T-helper 2 cell (primary cell): ENCODE measurements at regions not wholly inside any gene's neighbourhood (a gene's known extent, or its start where the extent isn't known, plus 50 kb on each side); places are given as distances from the start of the nearest gene placed in this dataset.
A peak's percentile ranks its signal among the peaks of the same experiment; 100 is the strongest.

Experiments used
- DNase-seq, 5 experiments: peaks; one replicate each; pipeline versions ENCODE4 v3.0.0 to v3.0.0-alpha.2; 2012 to 2022

DNA sequence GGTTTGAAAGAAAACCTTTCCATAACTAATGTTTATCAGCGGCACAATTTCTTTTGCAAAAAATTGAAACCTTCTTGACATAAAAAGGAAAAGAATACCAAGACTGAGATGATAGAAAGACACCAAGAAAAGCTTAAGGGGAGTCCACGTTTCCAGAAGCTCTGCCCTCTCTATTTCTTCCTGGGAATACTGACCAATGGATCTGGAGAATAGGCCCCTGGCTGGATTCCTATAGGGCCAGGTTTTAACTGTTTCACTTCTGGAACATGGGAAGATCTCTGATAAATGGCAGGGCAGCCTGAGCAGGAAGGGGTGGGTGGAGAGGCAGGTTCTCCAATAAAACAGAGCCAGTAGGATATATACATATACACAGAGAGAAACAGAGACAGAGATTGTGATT, 413.4 kb upstream of the JARID2 start:
- DNase-seq = no peak

DNA sequence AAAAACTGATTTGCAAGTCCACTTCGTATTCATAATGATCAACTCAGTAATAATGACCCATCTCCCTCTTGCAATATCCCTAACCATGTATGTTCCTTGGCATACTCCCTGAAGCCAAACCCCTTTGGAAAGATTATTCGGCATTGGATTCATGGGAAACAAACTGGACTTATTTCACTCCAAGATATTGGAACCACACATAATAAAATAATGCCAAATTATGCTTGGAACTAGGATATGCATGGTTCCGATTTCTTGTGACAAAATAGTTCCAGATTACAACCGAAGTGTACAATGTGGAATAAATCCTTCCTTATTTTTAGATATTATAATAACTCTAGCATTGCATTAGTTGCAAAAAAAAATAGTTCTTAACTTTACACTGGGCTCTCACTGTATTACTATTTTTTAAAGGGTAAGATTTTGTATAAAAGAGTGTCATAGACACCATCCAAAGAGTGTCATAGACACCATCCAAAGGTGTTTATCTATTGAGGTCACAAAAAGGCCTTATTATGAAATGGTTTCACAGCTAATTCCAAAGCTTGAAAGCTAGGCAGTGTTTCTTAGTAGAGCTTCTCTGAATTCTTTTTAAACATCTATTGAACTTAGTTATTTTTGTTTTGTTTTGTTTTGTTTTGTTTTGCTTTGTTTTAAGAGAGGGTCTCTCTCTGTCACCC, 410.9 kb upstream of the JARID2 start:
- DNase-seq = no peak

DNA sequence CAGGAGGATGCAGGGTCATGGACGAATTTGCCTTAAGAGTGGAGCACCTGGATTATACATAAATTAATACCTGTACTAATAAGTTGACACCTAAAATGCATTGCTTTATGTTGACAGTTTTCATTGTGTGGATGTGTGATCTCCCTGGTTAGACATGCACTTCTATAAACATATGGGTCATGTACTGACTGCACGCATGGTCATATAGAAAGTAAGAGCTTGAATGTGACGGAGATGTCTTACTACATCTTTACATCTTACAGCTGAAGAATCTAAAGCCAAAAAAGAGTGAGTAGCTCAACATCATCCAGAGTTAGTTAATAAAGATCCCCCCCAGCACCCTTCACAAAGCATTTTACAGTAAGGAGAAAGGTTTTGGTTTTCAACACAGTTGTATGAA, 408.4 kb upstream of the JARID2 start:
- peak in 1 of 5 experiments; percentile 51 for DNase-seq

DNA sequence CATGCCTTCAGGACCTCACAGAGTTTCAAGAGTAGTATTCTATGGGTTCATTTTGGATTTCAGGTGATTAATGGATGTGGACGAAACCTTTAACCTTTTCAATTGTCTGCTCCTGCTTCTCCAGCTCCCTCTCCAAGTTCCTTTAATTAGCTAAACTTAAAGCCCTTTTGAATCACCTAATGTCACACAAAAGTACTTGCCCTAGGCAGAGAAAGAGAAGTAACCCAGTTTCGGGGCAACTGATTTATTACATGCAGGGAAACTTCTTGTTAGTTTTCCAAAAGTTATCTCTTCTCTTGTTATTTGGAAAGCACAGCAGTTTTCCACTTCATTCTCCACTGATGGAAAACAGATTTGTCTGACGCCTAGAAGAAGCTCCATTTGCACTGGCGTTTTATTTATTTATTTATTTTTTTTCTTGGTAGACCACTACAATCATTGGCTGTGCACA, 407.7 kb upstream of the JARID2 start:
- DNase-seq = no peak

DNA sequence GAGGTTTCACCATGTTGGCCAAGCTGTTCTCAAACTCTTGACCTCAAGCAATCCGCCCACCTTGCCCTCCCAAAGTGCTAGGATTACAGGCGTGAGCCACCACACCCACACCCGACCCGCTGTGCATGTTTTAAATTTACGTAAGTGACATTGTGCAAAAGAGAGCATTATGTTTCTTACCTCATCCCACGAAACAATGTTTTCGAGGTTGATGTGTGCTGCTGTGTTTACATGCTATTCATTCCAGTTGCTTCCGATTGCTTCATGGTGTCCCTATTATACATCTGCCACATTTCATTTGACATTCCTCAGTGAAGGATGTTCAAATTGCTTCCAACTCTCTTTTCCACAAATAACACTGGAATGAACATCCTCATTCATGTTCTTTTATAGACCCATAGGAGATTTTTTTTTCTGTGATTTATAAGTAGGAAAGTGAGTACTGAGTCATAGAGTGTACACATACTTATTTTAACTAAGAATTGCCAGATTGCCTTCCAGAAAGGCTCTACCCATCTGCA, 403.9 kb upstream of the JARID2 start:
- DNase-seq = no peak

DNA sequence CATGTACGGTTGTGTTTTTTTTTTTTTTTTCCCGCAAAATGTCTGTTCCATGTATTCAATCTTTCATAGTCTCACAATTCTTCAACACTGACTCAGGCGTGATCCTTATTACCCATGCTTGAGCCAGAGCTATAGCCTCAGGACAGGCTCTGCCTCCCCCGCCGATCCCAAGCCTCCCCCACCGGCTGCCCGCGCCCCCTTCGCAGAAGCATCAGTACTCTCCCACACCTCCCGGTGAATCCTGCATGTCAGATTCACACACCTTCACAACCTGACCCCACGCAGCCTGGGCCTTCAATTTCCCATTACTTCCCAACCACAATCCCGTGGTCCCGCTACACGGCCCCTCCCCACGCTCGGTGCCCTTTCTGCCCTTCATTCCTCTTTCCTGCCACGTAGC, 401.5 kb upstream of the JARID2 start:
- no peak for DNase-seq

DNA sequence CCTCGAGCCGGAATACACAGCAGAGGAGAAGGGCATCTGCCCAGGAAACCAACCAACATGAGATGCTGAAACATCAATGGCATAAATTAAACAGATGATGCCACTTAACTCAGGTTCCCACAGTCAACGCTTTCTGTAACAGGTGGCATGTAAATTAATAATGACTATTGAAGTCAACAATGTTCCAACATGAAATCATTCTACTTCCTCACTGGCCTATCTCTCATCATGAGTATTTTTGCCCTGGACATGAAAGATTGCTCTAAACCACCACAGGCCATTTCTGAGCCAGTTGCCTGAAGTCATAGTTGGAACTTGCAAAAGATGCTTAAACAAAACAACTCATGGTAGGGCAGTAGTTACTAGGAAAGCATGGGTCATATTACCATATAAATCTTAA, 397.9 kb upstream of the JARID2 start:
- no peak for DNase-seq

DNA sequence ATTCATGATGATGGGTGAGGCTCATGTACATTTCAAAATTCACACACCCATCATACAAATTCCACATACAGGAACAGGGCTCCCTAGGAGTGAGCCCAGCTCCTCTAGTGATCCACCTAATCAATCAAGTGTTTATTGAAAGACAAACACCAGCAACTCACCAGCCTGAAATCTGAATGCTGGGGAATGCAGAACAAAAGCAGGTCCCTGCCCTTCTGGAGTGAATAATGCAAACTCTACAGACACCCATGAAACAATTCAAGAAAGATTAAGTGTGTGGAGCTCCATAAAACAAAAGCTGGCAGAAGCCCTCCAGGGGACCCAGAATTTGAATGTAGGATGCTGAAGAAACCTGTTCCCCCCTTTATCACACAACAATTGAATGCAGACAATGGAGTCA, 396.7 kb upstream of the JARID2 start:
- DNase-seq = no peak

DNA sequence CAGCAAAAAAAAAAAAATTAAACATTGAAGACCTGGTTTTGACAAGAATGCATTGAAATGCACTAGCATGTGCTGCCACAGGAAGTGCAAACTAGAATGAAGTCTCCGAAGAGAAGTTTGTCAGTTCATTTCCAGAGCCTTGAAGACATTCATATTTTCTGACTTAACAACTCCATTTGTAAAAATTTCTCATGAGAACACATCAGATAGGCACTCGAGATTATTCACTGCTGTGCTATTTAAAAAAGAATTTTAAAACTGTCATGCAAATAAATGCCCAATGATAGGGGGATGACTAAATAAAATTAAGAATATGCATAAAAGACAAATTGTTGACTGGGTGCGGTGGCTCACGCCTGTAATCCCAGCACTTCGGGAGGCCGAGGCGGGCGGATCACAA, 394.6 kb upstream of the JARID2 start:
- DNase-seq = no peak

DNA sequence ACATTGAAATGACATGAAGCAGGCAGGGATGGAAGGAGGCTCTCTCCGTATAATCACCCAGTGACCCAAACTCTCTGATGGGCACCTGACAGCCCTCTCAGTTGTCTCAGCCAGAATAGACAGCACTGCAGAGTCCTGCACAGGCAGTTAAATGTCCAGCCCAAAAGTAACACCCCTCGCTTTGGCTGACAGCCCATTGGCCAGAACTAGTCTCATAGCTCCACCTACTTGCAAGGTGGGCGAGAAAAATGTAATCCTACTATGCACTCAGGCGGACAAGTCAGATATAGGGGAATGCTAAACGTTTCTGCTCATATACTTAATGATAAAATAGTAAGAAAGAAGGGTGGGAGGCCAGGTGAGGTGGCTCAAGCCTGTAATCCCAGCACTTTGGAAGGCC, 393.5 kb upstream of the JARID2 start:
- no peak for DNase-seq

DNA sequence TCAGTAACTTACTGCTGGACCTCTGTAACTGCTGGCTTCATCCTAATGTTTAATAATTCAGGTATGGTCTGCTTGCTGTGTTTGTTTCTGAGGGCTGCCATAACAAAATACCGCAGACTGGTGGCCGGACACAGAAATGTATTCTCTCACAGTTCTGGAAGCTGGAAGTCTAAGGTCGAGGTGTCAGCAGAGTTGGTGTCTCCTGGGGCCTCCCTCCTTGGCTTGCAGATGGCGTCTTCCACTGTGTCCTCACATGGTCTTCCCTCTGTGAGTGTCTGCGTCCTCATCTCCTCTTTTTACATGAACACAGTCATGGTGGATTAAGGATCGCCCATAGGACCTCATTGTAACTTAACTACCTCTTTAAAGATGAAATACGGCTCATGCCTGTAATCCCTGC, 389.7 kb upstream of the JARID2 start:
- DNase-seq = no peak

DNA sequence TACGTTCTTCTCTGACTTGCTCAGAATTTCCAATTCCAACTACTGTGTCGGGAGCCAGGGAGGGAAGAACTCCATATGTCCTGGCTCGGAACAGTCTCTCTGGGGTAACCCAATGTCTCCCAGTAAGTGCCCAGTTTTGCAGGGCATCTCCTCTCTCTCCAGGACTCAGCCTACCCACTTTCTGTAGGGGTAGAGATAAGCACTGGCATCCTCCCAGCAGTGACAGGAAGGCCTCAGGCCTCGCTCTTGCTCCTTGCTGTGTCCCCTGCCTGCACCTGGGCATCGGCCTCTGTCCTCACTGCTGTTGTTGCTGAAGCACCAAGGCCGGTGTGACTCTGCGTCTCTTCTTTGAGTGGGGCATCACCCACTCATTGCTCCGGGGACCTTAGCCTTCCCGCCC, 388.9 kb upstream of the JARID2 start:
- no peak for DNase-seq

DNA sequence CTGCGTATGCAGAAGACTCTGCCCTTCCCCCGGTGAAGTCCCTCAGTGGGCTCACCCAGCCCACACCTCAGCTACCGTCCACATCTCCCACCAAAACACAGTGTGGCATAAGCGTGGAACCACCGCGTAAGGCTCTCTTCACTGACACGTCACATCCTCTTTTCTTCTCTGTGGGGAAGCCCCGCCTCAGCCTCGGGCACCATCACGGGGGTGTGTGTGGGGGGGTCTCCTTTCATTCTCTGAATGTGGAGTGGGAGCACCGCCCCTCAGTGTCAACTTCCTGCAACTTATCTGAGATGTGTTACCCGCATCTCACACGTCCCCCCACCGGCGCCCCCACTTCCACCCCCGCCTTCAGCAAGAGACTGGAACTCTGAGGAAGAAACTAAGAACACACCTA, 388.4 kb upstream of the JARID2 start:
- DNase-seq = peak in 4 of 5 experiments; percentile 31 to 93 (median 55)

DNA sequence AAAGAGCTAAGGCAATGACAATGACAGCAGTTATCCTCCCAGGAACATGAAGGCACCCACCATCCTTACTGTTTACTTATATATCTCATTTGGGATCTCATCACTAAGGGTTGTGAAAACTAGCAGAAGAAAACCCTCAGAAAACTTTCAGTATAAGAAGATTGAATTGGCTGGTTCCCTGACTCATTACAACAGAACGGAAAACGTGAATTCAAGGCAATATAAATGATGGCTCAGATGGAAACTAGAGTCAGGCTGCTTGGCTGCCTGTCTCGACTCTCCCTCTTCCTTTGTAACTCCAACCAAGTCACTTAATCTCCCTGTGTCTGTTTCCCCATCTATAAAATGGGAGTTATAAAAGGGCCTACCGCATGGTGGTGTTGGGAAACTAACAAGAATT, 387.1 kb upstream of the JARID2 start:
- peak in 1 of 5 experiments; percentile 61 for DNase-seq

DNA sequence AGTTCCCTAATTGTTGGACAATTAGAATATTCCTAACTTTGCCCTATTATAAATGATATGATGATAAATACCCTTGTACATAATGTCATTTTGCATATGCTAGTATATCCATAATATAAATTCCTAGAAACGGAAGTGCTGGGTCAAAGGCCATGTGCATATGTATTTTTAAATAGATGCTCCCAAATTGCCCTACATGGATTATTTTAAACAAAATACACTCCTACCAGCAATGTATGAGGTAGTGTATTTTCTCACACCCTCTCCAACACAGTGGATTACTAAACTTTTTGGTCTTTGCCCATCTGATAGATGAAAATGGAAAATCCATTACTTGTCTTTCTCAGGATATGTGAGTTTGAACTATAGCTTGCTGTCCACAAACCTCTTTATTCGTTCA, 385.1 kb upstream of the JARID2 start:
- no peak for DNase-seq

DNA sequence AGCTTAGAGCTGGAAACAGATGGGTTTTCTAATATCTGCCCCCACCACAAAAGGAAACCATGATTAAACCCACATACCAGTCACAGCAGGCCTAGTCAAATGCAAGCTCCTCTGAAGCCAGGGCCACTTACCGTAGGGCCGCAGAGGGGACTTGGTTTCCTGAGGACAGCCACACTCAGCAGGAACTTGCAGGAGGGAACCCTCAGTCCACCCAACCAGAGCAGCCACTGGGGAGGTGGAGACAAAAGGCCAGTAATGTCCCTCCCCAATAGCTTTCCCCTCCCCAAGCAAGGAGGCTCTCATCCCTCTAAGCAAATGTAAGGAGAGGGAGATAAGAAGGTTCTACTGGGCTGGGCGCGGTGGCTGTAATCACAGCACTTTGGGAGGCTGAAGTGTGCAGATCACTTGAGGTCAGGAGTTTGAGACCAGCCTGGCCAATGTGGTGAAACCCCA, 384.4 kb upstream of the JARID2 start:
- DNase-seq = peak in 1 of 5 experiments; percentile 43

DNA sequence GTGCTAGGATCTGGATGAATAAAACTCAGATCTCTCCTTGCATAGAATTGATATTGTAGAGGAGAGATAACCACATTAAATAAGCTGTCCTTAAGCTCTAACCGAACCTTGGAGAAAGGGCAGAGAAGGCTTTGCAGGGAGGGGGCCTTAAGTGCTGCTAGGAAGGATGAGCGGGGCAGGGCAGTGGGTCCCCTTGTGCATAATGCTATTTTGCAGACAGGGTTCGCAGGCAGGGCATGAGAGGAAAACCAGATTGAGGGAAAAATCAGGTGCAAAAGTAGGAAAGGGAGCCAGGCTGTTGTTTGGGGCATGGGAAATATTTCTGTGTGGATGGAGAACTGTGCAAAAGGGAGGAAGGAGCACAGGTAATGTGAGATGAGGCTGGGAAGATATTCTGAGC, 383.0 kb upstream of the JARID2 start:
- DNase-seq = no peak

DNA sequence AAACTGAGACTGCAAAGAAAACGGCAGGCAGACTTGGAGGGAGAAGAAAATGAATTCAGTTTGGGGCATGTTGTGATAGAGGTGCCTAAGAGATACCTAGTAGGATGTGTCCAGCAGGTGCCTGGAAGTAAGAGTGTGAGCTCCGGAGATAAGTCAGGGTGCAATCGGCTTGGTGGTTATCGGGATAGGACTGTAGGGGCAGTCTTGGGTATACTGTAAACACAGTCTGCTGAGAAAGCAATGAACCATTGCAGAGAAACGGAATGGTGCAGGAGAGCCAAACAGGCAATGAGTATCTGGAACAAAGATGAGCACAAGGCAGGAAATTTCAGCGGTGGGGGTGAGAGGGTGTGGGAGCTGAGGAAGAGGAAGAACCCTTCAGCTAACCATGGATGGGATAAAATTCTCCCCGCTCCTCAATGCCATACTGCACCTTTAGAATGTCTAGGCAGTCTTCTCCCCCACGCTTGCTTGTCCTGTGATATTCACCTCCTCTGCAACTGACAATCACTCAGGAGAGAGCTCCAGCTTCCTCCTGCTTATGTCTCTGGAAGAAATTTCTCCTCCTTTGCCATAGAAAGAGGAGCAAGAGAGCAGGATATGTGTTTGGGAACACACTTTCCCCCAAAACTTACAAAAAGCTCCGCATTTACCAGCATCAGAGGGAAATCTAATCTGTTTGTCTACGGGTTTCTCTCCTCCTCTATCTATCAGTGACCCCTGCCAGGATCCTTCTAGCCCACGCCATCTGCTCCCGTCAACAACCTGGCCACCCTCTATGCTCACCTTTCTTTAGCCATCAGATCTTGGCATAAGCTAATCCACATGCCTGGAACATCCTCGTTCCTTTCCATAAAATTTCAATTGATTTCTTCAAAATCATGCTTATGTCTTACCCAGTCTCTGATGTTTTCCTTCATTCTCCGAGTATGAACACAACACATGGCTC, 381.7 kb upstream of the JARID2 start:
- DNase-seq = no peak

DNA sequence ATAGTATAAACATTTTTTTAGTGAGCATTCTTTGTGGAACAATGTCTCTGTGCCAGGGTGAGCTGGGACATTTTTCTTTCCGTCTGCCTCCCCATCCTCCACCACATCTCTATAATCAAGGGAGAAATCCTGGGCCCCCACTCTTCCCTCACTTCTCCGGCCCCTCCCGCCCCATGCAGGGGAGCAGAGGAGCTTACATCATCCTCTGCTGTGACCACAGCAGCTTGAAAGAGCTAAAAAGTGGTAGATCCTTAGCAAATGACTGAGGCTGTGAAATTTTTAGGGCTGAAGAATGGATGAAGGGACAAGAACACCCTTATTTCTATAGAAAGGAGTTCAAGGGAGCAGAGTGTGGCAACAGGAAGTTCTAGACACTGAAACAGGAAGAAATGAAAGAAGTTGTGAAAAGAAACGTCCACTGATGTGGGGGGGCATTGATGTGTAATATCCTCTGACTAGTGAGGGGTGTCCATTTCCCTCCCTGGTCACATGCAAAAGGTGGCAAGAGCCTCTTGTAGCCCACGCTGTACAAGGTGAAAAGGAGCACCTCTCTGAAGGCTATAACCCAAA, 380.3 kb upstream of the JARID2 start:
- peak in 2 of 5 experiments; percentile 21 to 38 for DNase-seq

DNA sequence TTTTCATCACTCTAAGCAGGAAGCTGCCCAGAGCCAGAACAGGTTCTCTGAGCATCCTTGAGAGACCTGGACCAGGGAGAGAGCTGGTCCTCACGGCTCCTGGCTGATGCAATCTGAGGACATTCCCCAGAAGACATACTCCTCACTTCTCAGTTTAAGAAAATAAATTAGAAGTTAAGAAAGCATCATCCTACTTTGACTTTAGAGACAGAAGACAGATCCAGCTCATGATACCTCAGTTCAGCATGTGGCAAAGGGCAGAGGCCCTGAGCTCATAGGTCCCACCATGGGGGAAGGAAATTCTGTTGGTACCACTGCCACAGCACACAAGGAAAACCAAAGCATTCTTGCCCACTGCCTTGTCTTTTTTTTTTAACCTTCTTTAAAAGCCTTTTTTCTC, 378.1 kb upstream of the JARID2 start:
- DNase-seq = no peak

DNA sequence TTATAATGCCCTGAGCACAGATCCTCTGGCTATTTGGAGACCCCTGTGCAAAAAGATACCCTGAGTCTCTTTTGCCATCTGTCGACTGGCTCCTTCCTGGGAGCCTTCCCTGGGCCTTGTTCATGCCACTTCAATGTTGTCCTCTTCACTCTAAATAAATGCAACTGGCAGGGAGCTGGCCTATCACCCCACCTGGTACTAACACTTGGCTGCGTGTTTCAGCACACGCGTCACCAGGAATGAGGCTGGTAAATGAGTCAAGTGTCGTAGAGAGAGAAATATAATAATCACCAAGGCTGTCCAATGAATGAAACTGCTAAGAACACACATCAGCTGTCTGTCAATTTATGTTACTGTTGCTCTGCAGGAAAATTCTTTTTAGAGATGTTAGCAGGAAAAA, 374.6 kb upstream of the JARID2 start:
- DNase-seq = no peak

DNA sequence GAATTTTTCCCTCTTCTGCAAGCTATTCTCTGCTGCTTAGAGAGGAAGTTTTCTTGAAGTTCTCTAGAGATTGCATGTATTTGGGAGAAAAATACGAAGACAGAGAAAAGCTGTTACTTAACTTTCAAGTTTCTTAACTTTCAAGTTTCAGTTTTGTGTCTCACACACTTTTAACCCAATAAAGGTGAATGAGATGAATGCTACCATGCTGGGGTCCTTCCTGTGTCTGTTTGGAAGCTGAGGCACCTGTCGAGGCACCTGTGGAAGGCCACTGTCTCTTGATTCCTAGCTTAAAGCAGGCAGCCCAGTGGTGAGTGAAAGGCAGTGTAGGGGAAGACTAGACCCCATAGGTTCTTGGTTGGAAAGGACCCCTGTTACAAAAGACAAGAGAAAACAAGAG, 372.8 kb upstream of the JARID2 start:
- no peak for DNase-seq

DNA sequence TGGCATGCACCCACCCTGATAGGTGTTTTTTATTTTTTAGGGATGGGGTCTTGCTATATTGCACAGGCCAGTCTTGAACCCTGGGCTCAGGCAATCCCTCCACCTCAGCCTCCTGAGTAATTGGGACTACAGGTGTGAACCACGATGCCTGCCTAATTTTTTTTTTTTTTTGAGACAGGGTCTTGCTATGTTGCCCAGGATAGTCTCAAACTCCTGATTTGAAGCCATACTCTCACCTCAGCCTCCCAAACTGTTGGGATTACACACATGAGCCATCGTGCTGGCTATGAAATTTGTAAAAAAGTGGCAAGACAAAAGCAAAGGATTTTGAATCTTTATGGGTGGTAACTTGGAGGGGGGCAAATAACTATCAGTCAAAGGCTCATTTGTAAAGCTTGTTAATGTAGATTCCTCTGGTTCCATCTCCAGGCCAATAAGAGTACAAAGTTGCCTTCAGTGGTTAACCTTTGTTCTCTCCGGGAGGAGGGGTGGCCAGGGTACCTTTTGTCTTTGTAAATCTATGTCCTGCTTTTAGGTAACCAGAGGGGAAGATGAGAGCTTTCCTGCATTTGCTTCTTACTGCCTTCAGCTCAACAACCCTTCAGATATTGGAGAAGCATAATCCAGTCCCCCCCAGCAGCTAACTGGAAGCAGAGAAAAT, 372.0 kb upstream of the JARID2 start:
- no peak for DNase-seq
